GM03348 (cell line): ENCODE measurements at regions not wholly inside any gene's neighbourhood (a gene's known extent, or its start where the extent isn't known, plus 50 kb on each side); places are given as distances from the start of the nearest gene placed in this dataset.

Source experiments
- DNase-seq: peaks from one replicate; pipeline ENCODE4 v3.0.0; 2012; ENCODE audit warnings: low spot score

DNA sequence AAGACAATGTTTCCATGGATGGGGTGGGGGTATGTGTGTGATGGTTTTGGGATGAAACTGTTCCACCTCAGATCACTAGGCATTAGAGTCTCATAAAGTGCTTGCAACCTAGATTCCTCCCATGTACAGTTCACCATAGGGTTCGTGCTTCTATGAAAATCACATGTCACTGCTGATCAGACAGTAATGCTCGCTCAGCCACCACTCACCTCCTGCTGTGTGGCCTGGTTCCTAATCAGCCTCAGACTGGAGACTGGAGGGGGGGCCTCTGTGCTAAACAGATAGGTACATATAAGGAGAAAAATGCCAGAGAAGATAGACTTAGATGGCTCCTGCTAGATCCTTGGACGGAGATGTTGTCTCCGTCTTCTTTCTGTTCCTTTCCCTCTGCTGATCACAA lies 1296.9 kb upstream of the SEL1L start:
- DNase-seq: no peak

DNA sequence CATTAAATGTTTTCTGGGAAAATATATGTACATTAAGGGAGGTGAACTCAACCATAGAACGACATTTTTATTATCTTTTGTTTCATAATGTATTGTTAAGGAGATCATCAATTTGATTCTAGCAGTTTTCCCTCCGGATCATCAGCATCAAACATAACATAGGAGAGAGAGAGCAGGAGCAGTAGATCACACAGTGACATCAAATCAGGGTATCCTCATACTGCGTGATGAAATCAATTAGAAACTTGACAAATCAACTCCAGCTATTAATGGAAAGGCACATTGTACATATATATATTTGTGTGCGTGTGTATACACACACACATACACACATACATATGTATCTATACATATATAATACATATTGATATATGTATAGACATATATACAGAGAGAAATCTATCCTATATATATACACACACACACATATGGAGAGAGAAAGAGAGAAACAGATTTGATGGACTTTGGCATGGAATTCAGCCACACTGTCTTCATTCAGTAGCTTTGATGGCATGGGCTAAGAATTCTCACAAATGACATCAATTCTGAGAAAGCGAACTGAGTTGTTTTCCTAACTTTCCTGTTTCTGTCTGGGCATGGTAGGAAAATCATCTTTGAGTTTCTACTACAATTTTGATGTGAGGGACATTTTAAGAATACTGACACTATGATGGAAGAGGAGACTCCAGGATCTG lies 1302.8 kb upstream of the SEL1L start:
- no peak for DNase-seq

- no peak for DNase-seq
Measured at GRCh38 chr14:82837611-82838140, 1304.0 kb upstream of the SEL1L start.

GRCh38 chr14:82850576-82850975 lies 1316.9 kb upstream of the SEL1L start:
- DNase-seq: no peak

DNA sequence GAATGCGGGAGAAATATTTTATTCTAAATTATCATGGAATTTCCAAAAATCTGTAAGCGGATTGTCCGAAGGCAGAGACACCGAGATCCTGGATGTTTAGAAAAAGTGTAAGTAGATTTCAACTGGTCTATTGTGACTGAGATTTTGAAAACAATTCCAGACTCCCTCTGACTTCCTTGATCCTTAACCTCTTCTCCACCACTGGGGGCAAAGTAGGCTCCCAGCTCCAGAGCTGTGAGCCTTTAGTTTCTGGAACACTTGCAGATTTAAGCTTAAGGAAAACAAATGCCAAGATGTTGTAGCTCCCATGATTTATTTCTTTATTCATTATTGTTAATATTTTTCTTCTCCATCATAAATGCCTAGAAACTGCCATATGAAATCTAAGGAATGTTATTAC lies 1320.5 kb upstream of the SEL1L start:
- no peak for DNase-seq

DNA sequence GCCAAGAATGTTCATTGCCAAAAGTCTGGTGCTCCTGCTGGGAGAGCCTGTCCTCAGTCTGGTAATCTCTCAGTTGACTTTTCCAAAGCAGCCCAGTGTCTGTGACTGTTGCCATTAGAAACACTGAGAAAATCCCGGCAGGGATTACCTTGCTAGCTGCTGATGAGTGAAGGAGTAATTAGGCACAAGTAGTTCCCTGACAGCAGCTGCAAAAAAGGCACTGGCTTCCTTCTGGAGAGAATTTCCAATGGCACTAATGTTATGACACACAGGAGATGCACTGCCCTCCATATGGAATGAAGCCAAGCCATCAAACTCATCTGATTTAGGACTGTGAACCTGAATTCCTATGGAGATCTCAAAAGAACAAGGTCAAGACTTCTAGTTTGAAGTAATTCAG lies 1321.2 kb upstream of the SEL1L start:
- no peak for DNase-seq

GRCh38 chr14:82855912-82856391 lies 1322.3 kb upstream of the SEL1L start:
- DNase-seq: no peak

DNA sequence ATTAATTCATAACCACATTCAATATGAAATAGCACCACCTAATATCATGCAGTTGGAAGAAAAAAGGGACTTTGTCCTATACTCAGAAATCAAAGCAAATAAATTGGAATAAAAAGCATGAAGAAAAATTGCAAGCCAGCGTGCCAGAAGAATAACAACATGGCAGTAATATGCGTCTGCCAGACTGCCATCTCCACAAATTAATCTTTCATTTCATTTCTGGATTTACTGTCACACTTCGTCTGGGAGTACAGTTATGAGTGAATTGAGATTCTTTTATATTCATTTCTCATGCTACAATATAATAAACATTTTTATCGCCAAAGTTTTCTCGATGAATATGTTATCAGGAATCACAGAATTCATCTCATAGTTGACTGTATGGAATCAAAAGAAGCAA lies 1327.7 kb upstream of the SEL1L start:
- no peak for DNase-seq

GRCh38 chr14:82872494-82872893 lies 1338.8 kb upstream of the SEL1L start:
- DNase-seq: no peak

- no peak for DNase-seq
Measured at GRCh38 chr14:82878951-82879350, 1345.3 kb upstream of the SEL1L start.

DNA sequence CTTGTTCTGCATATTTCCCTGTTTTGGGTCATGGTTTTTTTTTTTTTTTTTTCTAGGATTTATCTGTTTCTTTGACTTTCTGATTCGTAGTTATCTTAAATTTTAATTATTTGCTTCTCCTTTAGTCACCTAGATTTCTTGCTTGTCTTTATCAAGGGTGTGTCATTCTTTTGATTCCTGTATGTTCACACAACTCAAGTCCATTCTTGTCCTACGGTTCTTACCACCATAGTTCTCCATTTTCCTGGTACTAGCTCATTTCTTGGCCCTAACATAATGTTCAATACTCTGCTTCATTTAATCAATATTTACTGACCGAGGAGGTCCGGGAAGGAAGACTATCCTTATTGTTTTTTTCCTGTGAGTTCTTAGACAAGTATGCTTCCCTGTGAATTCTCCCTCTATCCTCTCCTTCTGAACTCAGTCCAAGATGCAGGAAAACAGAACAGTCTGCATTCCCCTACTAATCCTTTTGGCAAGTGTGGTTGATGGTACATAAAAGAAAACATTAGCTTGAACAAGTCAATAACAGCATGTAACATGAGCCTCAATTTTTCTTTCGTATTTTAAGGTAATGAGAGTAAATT lies 1346.4 kb upstream of the SEL1L start:
- no peak for DNase-seq

DNA sequence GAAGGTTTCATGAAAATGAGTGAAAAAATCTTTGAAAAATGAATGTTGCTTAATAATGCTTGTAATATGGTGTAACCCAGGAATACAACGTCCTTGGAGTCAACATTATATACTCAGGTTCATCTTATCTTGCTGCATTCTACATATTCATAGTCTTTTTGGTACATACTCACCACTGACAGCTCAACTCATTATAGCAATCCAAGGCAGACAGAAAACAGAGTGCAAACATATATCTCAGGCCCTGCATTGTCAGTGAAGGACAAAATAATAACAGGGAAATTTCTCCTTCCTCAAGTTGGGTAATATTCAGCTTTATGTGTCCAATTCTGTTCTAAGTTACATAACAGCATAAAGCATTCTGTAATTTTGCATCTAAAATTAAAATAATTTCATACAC lies 1353.0 kb upstream of the SEL1L start:
- no peak for DNase-seq

DNA sequence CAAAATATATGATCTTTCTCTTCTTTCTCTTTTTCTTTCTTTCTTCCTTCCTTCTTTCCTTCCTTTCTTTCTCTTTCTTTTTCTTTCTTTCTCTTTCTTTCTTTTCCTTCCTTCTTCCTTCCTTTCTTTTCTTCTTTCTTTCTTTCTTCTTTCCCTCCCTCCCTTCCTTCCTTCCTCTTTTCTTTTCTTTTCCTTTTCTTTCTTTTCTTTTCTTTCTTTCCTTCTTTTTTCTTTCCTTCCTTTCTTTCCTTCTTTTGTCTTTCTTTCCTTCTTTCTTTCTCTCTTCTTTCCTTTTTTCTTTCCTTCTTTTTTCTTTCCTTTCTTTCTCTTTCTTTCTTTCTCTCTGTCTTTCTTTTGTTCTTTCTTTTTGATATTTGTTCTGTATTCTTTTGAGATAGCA lies 1356.0 kb upstream of the SEL1L start:
- no peak for DNase-seq

GRCh38 chr14:82896476-82896875 lies 1362.8 kb upstream of the SEL1L start:
- DNase-seq: no peak

DNA sequence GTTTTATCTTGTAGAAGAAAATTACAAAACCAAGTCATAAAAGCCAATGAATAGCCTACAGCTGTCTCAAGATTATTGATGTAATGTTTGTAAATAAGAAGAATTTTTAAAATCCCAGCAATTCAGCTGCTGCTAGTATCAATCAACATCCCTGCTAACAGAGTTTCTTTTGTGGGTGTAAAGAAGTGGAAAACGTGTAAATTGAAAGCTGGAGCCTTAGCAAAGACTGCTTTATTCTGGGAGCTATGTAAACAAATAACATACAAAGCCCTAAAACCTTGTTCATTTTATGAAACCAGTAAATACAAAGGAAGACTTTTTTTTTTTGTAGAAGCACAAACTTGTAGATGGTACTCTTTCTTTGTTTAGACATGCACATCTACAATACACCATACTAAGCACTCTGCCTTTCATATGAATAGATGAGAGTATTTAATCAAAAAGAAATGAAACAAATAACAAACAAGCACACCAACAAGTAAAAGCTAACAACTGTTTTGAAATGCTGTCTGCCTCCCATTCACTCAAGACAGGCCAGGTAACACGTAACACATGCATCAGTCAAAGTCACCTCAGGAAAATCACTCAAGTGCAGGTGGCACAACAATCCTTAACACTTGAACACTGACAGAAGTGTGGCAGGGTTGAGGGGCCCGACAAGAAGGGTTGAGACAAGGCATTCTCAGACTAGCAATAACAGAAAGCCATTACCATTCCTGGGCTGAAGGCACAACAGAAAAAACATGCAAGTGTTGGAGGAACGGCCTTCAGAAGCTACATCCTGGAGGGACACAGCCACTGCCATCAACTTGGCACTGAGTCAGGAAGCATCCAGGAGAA lies 1364.0 kb upstream of the SEL1L start:
- DNase-seq: no peak

DNA sequence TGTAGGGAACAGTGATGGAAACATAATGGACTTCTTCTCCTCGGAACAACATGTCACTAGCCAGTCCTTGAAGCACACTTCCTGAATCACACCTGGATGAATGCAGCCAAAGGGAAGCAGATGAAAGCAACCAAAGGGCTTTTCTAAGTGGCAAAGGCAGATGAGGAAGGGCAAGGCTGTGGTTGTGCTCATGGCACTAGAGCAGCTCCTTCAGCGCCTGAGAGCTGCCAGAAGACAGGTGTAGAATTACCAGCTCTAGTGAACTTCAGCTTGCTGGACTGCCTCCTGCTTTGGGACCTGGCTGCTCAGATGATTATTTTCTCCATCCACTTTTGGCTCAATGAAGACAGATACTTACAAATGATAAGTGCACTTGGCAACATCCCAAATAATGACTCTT lies 1372.1 kb upstream of the SEL1L start:
- no peak for DNase-seq

DNA sequence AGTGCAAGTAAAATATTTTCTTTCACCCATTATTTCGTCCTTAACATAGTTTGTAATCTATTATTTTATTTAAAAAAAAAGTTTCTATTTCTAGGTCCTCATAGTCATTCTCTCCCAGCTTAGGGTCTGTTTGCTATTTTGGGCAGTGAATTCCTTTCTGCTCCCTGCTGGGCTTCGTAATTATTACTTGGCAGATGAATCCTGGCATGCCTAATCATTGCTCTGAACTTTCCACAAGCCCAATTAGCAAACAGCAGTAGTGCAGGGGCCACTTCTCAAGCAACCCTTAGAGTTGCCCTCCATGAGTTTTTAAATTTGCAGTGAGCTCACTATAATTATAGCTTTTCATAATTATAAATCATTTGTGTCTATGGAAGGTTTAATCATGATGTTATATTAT lies 1378.3 kb upstream of the SEL1L start:
- no peak for DNase-seq

GRCh38 chr14:82913396-82913795 lies 1379.7 kb upstream of the SEL1L start:
- DNase-seq: no peak

DNA sequence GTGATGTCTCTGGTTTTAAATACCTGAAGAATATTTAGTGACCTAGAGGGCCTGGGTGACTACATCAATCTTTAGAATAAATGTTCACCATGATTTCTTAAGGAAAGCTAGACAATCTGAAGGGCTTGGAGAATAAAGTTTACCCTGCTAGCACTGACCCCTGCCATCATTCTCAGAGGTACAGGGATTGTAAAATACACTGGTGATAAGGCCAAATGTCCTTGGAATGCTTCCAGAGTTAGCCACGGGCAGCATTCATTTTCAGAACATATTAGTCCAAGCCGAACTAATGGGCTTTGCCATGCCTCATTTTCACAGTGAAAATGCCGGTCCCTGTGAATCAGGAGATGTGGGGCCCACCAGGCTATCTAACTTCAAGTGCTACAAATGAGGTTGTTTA lies 1381.7 kb upstream of the SEL1L start:
- no peak for DNase-seq

- no peak for DNase-seq
Measured at GRCh38 chr14:82935691-82936090, 1402.0 kb upstream of the SEL1L start.

DNA sequence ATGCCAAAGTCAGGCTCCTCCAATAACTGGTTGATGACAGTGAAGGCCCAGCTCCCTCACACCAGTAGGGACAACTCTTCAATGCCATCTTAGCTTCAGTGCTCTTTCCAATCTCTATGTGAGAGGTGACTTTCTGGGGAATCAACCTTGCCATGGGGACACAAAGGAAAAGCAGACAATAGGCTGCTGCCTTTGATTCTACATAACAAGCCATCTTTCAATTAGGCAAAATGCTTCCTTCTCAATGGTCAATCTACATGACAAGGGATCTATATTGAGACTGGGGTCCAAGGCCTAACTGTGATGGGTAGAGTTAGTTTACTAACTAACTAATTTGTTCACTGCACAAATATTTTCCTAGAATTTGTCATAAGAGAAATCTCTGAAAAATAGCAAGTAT lies 1417.5 kb upstream of the SEL1L start:
- DNase-seq: no peak

- DNase-seq: no peak
Measured at GRCh38 chr14:82963756-82964155, 1430.1 kb upstream of the SEL1L start.
